ENCODE measurements at regions not wholly inside any gene's neighbourhood (a gene's known extent, or its start where the extent isn't known, plus 50 kb on each side); places are given as distances from the start of the nearest gene placed in this dataset.

DNA sequence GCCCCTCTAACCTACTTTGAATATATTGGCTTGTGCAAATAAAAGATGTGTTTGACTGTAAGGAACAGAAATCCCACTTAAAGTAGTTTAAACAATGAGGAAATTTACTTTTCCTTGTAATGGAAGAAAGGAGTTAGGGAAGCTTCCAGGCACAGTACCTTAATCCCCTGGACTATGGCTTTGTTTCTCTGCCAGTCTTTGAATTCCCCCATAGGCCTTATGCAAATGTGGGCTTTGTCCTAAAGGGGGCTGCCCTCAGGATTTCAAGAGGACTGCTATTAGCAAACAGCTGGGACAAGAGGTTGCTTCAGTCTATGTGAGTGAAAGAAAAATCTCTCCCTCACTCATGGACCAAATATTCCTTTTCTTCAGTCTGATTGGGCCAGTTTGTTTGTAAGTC is 255.1 kb upstream of the THSD7B start:
- no peak overlapping the region for H3K4me3 ChIP-seq (ENCODE audit: low read depth, low read length)
- TF ChIP-seq, protein P1, sequence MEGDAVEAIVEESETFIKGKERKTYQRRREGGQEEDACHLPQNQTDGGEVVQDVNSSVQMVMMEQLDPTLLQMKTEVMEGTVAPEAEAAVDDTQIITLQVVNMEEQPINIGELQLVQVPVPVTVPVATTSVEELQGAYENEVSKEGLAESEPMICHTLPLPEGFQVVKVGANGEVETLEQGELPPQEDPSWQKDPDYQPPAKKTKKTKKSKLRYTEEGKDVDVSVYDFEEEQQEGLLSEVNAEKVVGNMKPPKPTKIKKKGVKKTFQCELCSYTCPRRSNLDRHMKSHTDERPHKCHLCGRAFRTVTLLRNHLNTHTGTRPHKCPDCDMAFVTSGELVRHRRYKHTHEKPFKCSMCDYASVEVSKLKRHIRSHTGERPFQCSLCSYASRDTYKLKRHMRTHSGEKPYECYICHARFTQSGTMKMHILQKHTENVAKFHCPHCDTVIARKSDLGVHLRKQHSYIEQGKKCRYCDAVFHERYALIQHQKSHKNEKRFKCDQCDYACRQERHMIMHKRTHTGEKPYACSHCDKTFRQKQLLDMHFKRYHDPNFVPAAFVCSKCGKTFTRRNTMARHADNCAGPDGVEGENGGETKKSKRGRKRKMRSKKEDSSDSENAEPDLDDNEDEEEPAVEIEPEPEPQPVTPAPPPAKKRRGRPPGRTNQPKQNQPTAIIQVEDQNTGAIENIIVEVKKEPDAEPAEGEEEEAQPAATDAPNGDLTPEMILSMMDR (IDR thresholded peaks at IDR 0.05; ENCODE audit: insufficient read depth, low read length) = no peak
- DNase-seq (ENCODE audit: low read depth) = no peak

DNA sequence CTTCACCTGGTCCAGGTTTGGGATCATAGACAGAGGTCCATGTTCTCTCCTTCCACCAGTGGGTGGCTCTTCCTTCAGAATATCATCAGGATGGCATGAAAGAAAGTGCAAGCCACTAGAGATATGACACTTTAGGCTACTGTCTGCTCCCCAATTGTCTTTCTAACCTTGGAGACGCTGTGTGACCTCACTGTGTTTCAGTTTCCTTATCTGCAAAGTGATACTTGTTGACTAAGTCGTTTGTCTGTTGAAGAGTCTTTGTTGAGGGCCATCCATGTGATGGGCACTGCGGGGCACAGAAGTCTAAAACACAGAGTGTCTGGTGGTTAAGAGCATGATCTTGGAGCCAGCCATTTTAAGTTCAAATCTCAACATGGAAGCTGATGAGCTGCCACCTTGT is 259.9 kb upstream of the THSD7B start:
- DNase-seq (ENCODE audit: low read depth) = no peak
- H3K4me3 ChIP-seq (ENCODE audit: low read depth, low read length) = no peak overlapping the region
- TF ChIP-seq, protein P1 (IDR thresholded peaks at IDR 0.05; ENCODE audit: insufficient read depth, low read length) = no peak

DNA sequence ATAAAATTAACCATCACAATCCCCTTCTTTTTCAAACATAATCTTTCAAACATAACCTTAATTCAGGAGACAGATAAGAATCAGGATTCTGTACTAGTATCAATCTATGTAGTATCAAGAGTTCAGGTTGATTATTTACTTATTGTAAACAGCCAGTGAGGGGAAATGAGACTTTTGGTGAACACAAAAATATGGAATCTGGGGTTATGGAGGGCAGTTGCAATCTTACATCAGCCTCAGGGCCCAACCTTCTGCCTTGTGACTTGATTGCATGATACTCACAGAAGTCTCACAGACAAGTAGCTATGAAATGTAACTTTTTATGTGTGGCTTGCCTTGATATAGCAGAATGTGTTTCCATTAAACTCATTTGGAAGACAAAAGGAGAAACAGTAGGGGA is 262.7 kb upstream of the THSD7B start:
- DNase-seq (ENCODE audit: low read depth) = no peak
- TF ChIP-seq, protein P1 (IDR thresholded peaks at IDR 0.05; ENCODE audit: insufficient read depth, low read length) = no peak
- no peak overlapping the region for H3K4me3 ChIP-seq (ENCODE audit: low read depth, low read length)

DNA sequence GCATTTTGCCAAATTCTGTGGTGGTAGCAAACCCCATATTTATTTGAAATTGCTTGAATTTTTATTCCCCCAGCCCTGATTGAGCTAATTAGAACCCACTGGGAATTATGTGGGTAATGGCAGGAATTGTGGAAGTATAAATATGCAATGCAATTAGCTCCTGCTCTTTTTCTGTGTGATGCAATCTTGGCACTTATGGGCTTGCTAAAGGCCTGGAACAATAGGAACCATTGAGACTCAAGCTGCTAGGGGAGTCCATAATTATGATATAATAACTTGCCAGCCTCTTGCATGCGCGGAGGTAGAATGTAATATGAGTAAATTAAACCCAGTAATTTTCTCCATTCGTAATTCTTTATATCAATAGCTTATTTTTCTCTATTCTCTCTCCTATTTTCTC is 267.6 kb upstream of the THSD7B start:
- no peak for DNase-seq (ENCODE audit: low read depth)
- H3K4me3 ChIP-seq (ENCODE audit: low read depth, low read length) = no peak overlapping the region
- TF ChIP-seq, protein P1 (IDR thresholded peaks at IDR 0.05; ENCODE audit: insufficient read depth, low read length) = no peak

DNA sequence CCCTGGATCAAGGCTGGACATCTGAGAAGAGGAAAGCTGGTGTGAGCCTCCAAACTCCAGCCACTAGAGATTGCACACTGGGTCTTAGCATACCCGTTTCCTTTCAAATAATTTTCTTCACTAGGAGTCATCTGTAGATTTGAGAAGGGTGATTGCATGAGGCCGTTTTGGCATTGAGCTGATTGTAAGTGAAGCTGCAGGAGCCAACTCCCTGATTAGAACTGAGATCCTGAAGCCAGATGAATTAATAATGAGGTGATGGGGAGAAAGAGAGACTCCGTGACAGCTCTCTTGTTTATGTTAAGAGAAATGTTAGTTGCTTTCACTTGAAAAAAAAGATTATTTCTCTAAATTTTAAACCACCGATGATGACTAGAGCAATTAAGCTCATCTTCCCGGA is 268.4 kb upstream of the THSD7B start:
- H3K4me3 ChIP-seq (ENCODE audit: low read depth, low read length) = no peak overlapping the region
- no peak for DNase-seq (ENCODE audit: low read depth)
- TF ChIP-seq, protein P1 (IDR thresholded peaks at IDR 0.05; ENCODE audit: insufficient read depth, low read length) = no peak

DNA sequence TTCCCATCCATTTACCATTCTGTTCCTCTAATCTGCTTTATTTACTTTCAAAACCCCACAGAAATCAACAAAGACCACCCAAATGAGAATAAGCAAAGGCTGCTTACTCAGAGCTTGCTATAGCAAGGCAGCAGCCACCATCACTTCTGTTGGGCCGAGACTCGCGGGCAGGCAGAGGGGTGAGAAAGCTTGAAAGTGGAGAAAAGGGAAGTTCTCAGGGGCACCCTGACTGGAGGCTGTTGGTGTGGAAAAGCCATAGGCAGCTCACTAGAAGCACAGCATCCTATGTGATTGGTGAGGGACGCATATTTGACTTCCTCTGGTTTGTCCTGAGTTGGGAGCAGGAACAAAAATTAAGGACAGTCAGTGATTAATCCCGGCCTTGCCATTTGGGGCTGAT is 269.7 kb upstream of the THSD7B start:
- TF ChIP-seq, protein P1 (IDR thresholded peaks at IDR 0.05; ENCODE audit: insufficient read depth, low read length) = no peak
- DNase-seq (ENCODE audit: low read depth) = no peak
- no peak overlapping the region for H3K4me3 ChIP-seq (ENCODE audit: low read depth, low read length)

DNA sequence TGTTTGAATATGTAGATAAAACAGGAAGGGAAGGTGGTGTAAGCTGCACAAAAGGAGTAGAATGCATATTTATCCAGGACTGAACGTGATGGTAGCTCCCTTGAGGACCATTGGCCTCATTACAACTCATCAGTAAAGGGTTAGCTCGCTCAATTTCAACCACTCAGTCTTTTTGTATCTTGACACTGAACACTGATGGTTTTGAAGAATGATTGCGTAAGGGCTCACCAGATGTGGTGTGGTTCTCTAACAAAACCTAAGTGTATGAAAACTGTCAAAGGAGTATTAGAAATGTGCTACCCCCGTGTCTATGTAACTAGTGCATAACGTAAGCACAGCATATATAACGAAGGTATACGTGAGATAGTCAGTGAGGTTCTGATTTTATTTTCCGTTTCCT is 272.4 kb upstream of the THSD7B start:
- no peak overlapping the region for H3K4me3 ChIP-seq (ENCODE audit: low read depth, low read length)
- DNase-seq (ENCODE audit: low read depth) = no peak
- TF ChIP-seq, protein P1 (IDR thresholded peaks at IDR 0.05; ENCODE audit: insufficient read depth, low read length) = no peak
